IPS-15b (cell line): ENCODE measurements at regions not wholly inside any gene's neighbourhood (a gene's known extent, or its start where the extent isn't known, plus 50 kb on each side); places are given as distances from the start of the nearest gene placed in this dataset.

ENCODE experiments used
- H3K27me3 ChIP-seq: one replicate; pipeline ENCODE4 v1.6.1; 2013; ENCODE audit warnings: low read length; ENCODE audit not compliant: control insufficient read depth, insufficient read depth
- H3K36me3 ChIP-seq: one replicate; pipeline ENCODE4 v1.6.1; 2013; ENCODE audit warnings: low read length; ENCODE audit not compliant: control insufficient read depth, insufficient read depth
- H3K4me1 ChIP-seq: one replicate; pipeline ENCODE4 v1.6.1; 2013; ENCODE audit warnings: mild to moderate bottlenecking, low read length; ENCODE audit not compliant: control insufficient read depth, insufficient read depth
- H3K4me3 ChIP-seq: one replicate; pipeline ENCODE4 v1.5.1; 2013; ENCODE audit warnings: low read depth, low read length
- H3K9ac ChIP-seq: one replicate; pipeline ENCODE4 v1.6.1; 2013; ENCODE audit warnings: low read depth, mild to moderate bottlenecking, low read length
- H3K9me3 ChIP-seq: one replicate; pipeline ENCODE4 v1.6.1; 2013; ENCODE audit warnings: mild to moderate bottlenecking, low read length; ENCODE audit not compliant: control insufficient read depth, insufficient read depth

- Histone ChIP-seq H3K4me3 (no peak overlapping the region), H3K9ac (no peak overlapping the region), H3K36me3 (no peaks in the 10 kb centered on the region), H3K4me1 (peaks cover 7% of the 10 kb centered on the region), H3K9me3 (no peaks in the 10 kb centered on the region), H3K27me3 (no peaks in the 10 kb centered on the region)
These were observed 291.3 kb upstream of the CRY1 start for GRCh38 chr12:107384645-107385044.

GRCh38 chr12:107385509-107385908 lies 292.2 kb upstream of the CRY1 start:
- Histone ChIP-seq H3K9ac (no peak overlapping the region), H3K9me3 (no peaks in the 10 kb centered on the region), H3K27me3 (no peaks in the 10 kb centered on the region), H3K4me3 (no peak overlapping the region), H3K36me3 (no peaks in the 10 kb centered on the region), H3K4me1 (peaks cover under 1% of the 10 kb centered on the region)

GRCh38 chr12:107386569-107386968 lies 293.2 kb upstream of the CRY1 start:
- Histone ChIP-seq H3K4me3 (no peak overlapping the region), H3K4me1 (no peaks in the 10 kb centered on the region), H3K36me3 (no peaks in the 10 kb centered on the region), H3K9me3 (no peaks in the 10 kb centered on the region), H3K9ac (no peak overlapping the region), H3K27me3 (no peaks in the 10 kb centered on the region)

GRCh38 chr12:107388263-107388662 lies 294.9 kb upstream of the CRY1 start:
- no peaks in the 10 kb centered on the region for H3K36me3 ChIP-seq
- H3K9me3 ChIP-seq: no peaks in the 10 kb centered on the region
- no peaks in the 10 kb centered on the region for H3K4me1 ChIP-seq
- H3K9ac ChIP-seq: no peak overlapping the region
- no peaks in the 10 kb centered on the region for H3K27me3 ChIP-seq
- H3K4me3 ChIP-seq: no peak overlapping the region

- no peaks in the 10 kb centered on the region for H3K9me3 ChIP-seq
These were observed 295.2 kb upstream of the PWP1 start for GRCh38 chr12:107390414-107390813.

GRCh38 chr12:107393043-107393717 lies 292.4 kb upstream of the PWP1 start:
- Histone ChIP-seq H3K4me3 (no peak overlapping the region), H3K9ac (no peak overlapping the region), H3K27me3 (no peaks in the 10 kb centered on the region), H3K4me1 (no peaks in the 10 kb centered on the region), H3K9me3 (no peaks in the 10 kb centered on the region), H3K36me3 (no peaks in the 10 kb centered on the region)

More at GRCh38 chr12:107390414-107390813, 295.2 kb upstream of the PWP1 start:
- Histone ChIP-seq H3K4me3 (no peak overlapping the region), H3K36me3 (no peaks in the 10 kb centered on the region), H3K9ac (no peak overlapping the region), H3K4me1 (no peaks in the 10 kb centered on the region), H3K27me3 (no peaks in the 10 kb centered on the region)

GRCh38 chr12:107394693-107395092 lies 290.9 kb upstream of the PWP1 start:
- H3K4me3 ChIP-seq: no peak overlapping the region
- no peak overlapping the region for H3K9ac ChIP-seq
- H3K36me3 ChIP-seq: no peaks in the 10 kb centered on the region
- no peaks in the 10 kb centered on the region for H3K27me3 ChIP-seq
- peaks cover 7% of the 10 kb centered on the region for H3K4me1 ChIP-seq
- no peaks in the 10 kb centered on the region for H3K9me3 ChIP-seq

- Histone ChIP-seq H3K27me3 (no peaks in the 10 kb centered on the region), H3K4me1 (peaks cover 7% of the 10 kb centered on the region), H3K9ac (no peak overlapping the region), H3K9me3 (no peaks in the 10 kb centered on the region), H3K4me3 (no peak overlapping the region), H3K36me3 (no peaks in the 10 kb centered on the region)
These were observed 289.8 kb upstream of the PWP1 start for GRCh38 chr12:107395817-107396216.

- no peaks in the 10 kb centered on the region for H3K9me3 ChIP-seq
- H3K4me3 ChIP-seq: no peak overlapping the region
- no peaks in the 10 kb centered on the region for H3K27me3 ChIP-seq
- no peak overlapping the region for H3K9ac ChIP-seq
- H3K36me3 ChIP-seq: no peaks in the 10 kb centered on the region
- peaks cover 7% of the 10 kb centered on the region for H3K4me1 ChIP-seq
These were observed 288.6 kb upstream of the PWP1 start for GRCh38 chr12:107396991-107397390.

- peaks cover 7% of the 10 kb centered on the region for H3K4me1 ChIP-seq
- H3K9me3 ChIP-seq: no peaks in the 10 kb centered on the region
- H3K36me3 ChIP-seq: no peaks in the 10 kb centered on the region
- H3K27me3 ChIP-seq: no peaks in the 10 kb centered on the region
- no peak overlapping the region for H3K9ac ChIP-seq
- no peak overlapping the region for H3K4me3 ChIP-seq
These were observed 287.6 kb upstream of the PWP1 start for GRCh38 chr12:107397890-107398500.

- H3K27me3 ChIP-seq: no peaks in the 10 kb centered on the region
- peaks cover 7% of the 10 kb centered on the region for H3K4me1 ChIP-seq
- no peaks in the 10 kb centered on the region for H3K9me3 ChIP-seq
- H3K4me3 ChIP-seq: no peak overlapping the region
- H3K36me3 ChIP-seq: no peaks in the 10 kb centered on the region
- no peak overlapping the region for H3K9ac ChIP-seq
These were observed 286.6 kb upstream of the PWP1 start for GRCh38 chr12:107399046-107399445.

- Histone ChIP-seq H3K36me3 (no peaks in the 10 kb centered on the region), H3K4me3 (no peak overlapping the region), H3K27me3 (no peaks in the 10 kb centered on the region), H3K9ac (no peak overlapping the region), H3K9me3 (no peaks in the 10 kb centered on the region), H3K4me1 (peaks cover 7% of the 10 kb centered on the region)
These were observed 284.7 kb upstream of the PWP1 start for GRCh38 chr12:107400686-107401447.
